HepG2 (cell line): ENCODE measurements at regions not wholly inside any gene's neighbourhood (a gene's known extent, or its start where the extent isn't known, plus 50 kb on each side); places are given as distances from the start of the nearest gene placed in this dataset.

Experiments used
- ATAC-seq: fragments of 200-7000 bp; cut with Tn5 transposase; 3 replicates; pipeline ENCODE4 v1.9.1; 2020; ENCODE audit warnings: mild to moderate bottlenecking, moderate library complexity
- BruUV-seq: library from RNA; stranded (reverse); fragments of 400-500 nt; replicated peaks from 2 replicates; lab custom pipeline; 2021; lab: Mats Ljungman, UMichigan
- CTCF ChIA-PET: fragments of 300-600 bp; formaldehyde crosslinking; extraction: SDS; loops from one replicate; lab custom pipeline; 2021; ENCODE audit warnings: low total read pairs, inconsistent platforms, low intra/inter-chr PET ratio; lab: Yijun Ruan, JAX
- POLR2A ChIA-PET: fragments of 350-600 bp; sonication (Branson Sonifier 250); formaldehyde crosslinking; loops from one replicate; lab custom pipeline; 2020; ENCODE audit warnings: antibody characterized with exemption, inconsistent platforms; lab: Yijun Ruan, JAX
- DNase-seq: peaks from one replicate; pipeline ENCODE4 v3.0.0-alpha.2; 2015; ENCODE audit warnings: low spot score
- FAIRE-seq: peaks from 3 replicates; lab custom pipeline; 2011; peaks lifted over from hg19 to GRCh38; lab: Jason Lieb, UNC
- H2AFZ ChIP-seq: one replicate; pipeline ENCODE4 v1.6.1; 2011; ENCODE audit warnings: low read length, inconsistent platforms
- H3K27ac ChIP-seq: fragments of 300-600 bp; 3 replicates; pipeline ENCODE4 v1.8.0; 2011; ENCODE audit warnings: mixed run types, mild to moderate bottlenecking, mixed read lengths, low read length, inconsistent platforms; ENCODE audit not compliant: insufficient read depth; ENCODE audit errors: extremely low read length
- H3K27me3 ChIP-seq, 2 experiments: fragments of 200-600 bp in 1 of 2; 2 replicates in 1 of 2; 3 replicates in 1 of 2; pipeline versions ENCODE4 v1.6.0 to v1.8.0; 2011; ENCODE audit warnings: low read length in 2 of 2, mild to moderate bottlenecking in 2 of 2, moderate library complexity in 2 of 2, inconsistent platforms in 1 of 2; ENCODE audit not compliant: insufficient read depth in 2 of 2, control insufficient read depth in 1 of 2
- H3K36me3 ChIP-seq, 2 experiments: fragments of 200-600 bp in 1 of 2; replicated peaks in 1 of 2; 2 replicates in 1 of 2; 3 replicates in 1 of 2; pipeline versions ENCODE4 v1.5.1 to v1.8.0; 2011; ENCODE audit warnings: low read length in 2 of 2, inconsistent platforms in 1 of 2; ENCODE audit not compliant: insufficient read depth in 2 of 2, control insufficient read depth in 1 of 2
- H3K4me1 ChIP-seq: 2 replicates; pipeline ENCODE4 v1.5.1; 2012; ENCODE audit warnings: low read length, inconsistent platforms; ENCODE audit not compliant: insufficient read depth
- H3K4me2 ChIP-seq: 2 replicates; pipeline ENCODE4 v1.6.0; 2011; ENCODE audit warnings: low read depth, low read length, inconsistent platforms
- H3K4me3 ChIP-seq, 3 experiments: fragments of 200-600 bp in 1 of 3; sonication (generic), shearing (Covaris generic) in 1 of 3; replicated peaks in 1 of 3; 2 replicates each; pipeline ENCODE4 v1.5.1; 2011 to 2016; ENCODE audit warnings: low read length in 3 of 3, inconsistent platforms in 2 of 3, low read depth in 2 of 3, mild to moderate bottlenecking in 2 of 3, control low read depth in 1 of 3, mixed read lengths in 1 of 3; ENCODE audit not compliant: insufficient read depth in 1 of 3
- H3K79me2 ChIP-seq: one replicate; pipeline ENCODE4 v1.6.1; 2011; ENCODE audit warnings: low read length, inconsistent platforms; ENCODE audit not compliant: insufficient read depth
- H3K9ac ChIP-seq: 2 replicates; pipeline ENCODE4 v1.6.0; 2011; ENCODE audit warnings: mild to moderate bottlenecking, low read depth, low read length, inconsistent platforms; ENCODE audit not compliant: insufficient read depth
- H3K9me3 ChIP-seq: 2 replicates; pipeline ENCODE4 v1.5.1; 2012; ENCODE audit warnings: mild to moderate bottlenecking, low read length
- H4K20me1 ChIP-seq: 2 replicates; pipeline ENCODE4 v1.6.0; 2011; ENCODE audit warnings: inconsistent platforms, mild to moderate bottlenecking, low read length, moderate library complexity; ENCODE audit not compliant: insufficient read depth
- DMAP1 ChIP-seq: IDR thresholded peaks from 2 replicates; pipeline ENCODE4 v1.6.1; 2016
- GATA4 ChIP-seq: sonication (generic); IDR thresholded peaks from 2 replicates; pipeline ENCODE4 v1.6.1; 2016; ENCODE audit warnings: antibody characterized with exemption, low read depth, borderline replicate concordance
- KLF11 ChIP-seq: IDR thresholded peaks from 2 replicates; pipeline ENCODE4 v1.6.1; 2016; ENCODE audit warnings: missing compliant biosample characterization
- PAF1 ChIP-seq: IDR thresholded peaks from 2 replicates; pipeline ENCODE4 v1.6.1; 2016; ENCODE audit warnings: missing genetic modification reagents, missing compliant biosample characterization
- ZNF12 ChIP-seq: sonication (generic); formaldehyde crosslinking; IDR thresholded peaks from 2 replicates; pipeline ENCODE4 v1.5.0; 2020; ENCODE audit warnings: missing genetic modification reagents
- ZNF430 ChIP-seq: sonication (generic); formaldehyde crosslinking; IDR thresholded peaks from 2 replicates; pipeline ENCODE4 v1.9.0; 2021; ENCODE audit warnings: mild to moderate bottlenecking, missing genetic modification reagents
- WGBS: methylation state at CpG from one replicate; pipeline ENCODE4 v1.1.6; 2017; ENCODE audit warnings: low lambda C conversion rate; 5-methylcytosine and 5-hydroxymethylcytosine counted together
- in situ Hi-C: cut with HindIII; loops from 2 replicates; pipeline ENCODE4 v1.10.0; 2017; ENCODE audit warnings: low pct_unique_long_range_greater_than_20kb; ENCODE audit not compliant: extremely low pct_ligation_motif_present
- intact Hi-C: fragments of 100-400 bp; cut with micrococcal nuclease; formaldehyde crosslinking; loops from one replicate; pipeline ENCODE4 v1.10.0; 2022; ENCODE audit not compliant: unreplicated experiment
- TF ChIP-seq, protein P1 (sequence below): sonication (generic); formaldehyde crosslinking; IDR thresholded peaks from 2 replicates; pipeline ENCODE4 v1.4.0; 2020; ENCODE audit warnings: missing genetic modification reagents, mild to moderate bottlenecking, borderline replicate concordance
- TF ChIP-seq, protein P2 (sequence below), 2 experiments: fragments of 450-650 bp in 1 of 2; sonication (generic) in 1 of 2; formaldehyde crosslinking; IDR thresholded peaks; 2 replicates each; pipeline versions ENCODE4 v1.5.0 to v1.8.0; 2020 to 2022; ENCODE audit warnings: mild to moderate bottlenecking in 1 of 2, missing genetic modification reagents in 1 of 2
- TF ChIP-seq, protein P3 (sequence below): sonication (generic); formaldehyde crosslinking; IDR thresholded peaks from one replicate; pipeline ENCODE4 v1.5.1; 2020; ENCODE audit warnings: mild to moderate bottlenecking, missing genetic modification reagents; ENCODE audit errors: not compliant biosample characterization

DNA sequence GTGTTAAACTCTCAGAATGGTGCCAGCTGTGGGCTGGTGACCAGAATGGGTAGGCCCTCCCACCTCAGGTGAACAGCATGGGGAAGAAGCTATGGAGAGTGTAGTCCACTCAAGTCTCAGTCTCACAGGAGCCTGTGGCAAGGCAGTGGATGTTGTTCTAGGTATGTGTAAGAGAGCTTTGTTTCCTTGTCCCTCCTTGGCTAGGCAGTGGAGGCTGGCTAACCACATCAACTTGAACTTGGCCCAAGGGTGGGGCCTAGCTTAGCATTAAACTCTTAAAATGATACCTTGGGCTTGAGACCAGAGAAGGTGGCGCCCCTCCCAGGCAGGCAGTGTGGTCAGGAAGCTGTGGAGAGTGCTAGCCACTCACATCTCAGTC, 53.2 kb upstream of the SLC4A10 start:
- Histone ChIP-seq H3K27ac (no peak overlapping the region), H3K9ac (no peak overlapping the region), H3K4me2 (no peak overlapping the region), H3K4me3 (no peak overlapping the region), H2AFZ (no peak overlapping the region), H4K20me1 (no peaks in the 10 kb centered on the region), H3K79me2 (no peaks in the 10 kb centered on the region), H3K27me3 (no peaks in the 10 kb centered on the region), H3K9me3 (no peaks in the 10 kb centered on the region), H3K36me3 (no peaks in the 10 kb centered on the region), H3K4me1 (no peaks in the 10 kb centered on the region)
- no TSS peak for BruUV-seq
- ChIA-PET CTCF (no interaction called here), POLR2A (no interaction called here)
- FAIRE-seq (no peak), ATAC-seq (no peak), DNase-seq (no peak)
- 0% methylated on average over 1 of the region's 1 CpG for WGBS
- in situ Hi-C loops (loop anchor here (25.0 kb wide), 1 partner anchor 309 kb away; no protein-coding TSS in a partner anchor), intact Hi-C loops (no loop called here)
- no peak for TF ChIP-seq ZNF12 (CRISPR knock-in tag)
- no peak for TF ChIP-seq ZNF430
- TF ChIP-seq, protein P1, sequence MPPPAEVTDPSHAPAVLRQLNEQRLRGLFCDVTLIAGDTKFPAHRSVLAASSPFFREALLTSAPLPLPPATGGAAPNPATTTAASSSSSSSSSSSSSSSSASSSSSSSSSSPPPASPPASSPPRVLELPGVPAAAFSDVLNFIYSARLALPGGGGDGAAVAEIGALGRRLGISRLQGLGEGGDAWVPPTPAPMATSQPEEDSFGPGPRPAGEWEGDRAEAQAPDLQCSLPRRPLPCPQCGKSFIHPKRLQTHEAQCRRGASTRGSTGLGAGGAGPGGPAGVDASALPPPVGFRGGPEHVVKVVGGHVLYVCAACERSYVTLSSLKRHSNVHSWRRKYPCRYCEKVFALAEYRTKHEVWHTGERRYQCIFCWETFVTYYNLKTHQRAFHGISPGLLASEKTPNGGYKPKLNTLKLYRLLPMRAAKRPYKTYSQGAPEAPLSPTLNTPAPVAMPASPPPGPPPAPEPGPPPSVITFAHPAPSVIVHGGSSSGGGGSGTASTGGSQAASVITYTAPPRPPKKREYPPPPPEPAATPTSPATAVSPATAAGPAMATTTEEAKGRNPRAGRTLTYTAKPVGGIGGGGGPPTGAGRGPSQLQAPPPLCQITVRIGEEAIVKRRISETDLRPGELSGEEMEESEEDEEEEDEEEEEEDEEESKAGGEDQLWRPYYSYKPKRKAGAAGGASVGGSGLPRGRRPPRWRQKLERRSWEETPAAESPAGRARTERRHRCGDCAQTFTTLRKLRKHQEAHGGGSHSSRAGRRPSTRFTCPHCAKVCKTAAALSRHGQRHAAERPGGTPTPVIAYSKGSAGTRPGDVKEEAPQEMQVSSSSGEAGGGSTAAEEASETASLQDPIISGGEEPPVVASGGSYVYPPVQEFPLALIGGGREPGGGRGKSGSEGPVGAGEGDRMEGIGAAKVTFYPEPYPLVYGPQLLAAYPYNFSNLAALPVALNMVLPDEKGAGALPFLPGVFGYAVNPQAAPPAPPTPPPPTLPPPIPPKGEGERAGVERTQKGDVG, result no peak
- TF ChIP-seq DMAP1 (CRISPR knock-in tag), result no peak
- TF ChIP-seq KLF11 (CRISPR knock-in tag), result no peak
- no peak for TF ChIP-seq PAF1 (CRISPR knock-in tag)
- TF ChIP-seq, protein P2, sequence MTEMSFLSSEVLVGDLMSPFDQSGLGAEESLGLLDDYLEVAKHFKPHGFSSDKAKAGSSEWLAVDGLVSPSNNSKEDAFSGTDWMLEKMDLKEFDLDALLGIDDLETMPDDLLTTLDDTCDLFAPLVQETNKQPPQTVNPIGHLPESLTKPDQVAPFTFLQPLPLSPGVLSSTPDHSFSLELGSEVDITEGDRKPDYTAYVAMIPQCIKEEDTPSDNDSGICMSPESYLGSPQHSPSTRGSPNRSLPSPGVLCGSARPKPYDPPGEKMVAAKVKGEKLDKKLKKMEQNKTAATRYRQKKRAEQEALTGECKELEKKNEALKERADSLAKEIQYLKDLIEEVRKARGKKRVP (CRISPR knock-in tag; IDR thresholded peaks at IDR 0.05), result no peak
- TF ChIP-seq, protein P3, sequence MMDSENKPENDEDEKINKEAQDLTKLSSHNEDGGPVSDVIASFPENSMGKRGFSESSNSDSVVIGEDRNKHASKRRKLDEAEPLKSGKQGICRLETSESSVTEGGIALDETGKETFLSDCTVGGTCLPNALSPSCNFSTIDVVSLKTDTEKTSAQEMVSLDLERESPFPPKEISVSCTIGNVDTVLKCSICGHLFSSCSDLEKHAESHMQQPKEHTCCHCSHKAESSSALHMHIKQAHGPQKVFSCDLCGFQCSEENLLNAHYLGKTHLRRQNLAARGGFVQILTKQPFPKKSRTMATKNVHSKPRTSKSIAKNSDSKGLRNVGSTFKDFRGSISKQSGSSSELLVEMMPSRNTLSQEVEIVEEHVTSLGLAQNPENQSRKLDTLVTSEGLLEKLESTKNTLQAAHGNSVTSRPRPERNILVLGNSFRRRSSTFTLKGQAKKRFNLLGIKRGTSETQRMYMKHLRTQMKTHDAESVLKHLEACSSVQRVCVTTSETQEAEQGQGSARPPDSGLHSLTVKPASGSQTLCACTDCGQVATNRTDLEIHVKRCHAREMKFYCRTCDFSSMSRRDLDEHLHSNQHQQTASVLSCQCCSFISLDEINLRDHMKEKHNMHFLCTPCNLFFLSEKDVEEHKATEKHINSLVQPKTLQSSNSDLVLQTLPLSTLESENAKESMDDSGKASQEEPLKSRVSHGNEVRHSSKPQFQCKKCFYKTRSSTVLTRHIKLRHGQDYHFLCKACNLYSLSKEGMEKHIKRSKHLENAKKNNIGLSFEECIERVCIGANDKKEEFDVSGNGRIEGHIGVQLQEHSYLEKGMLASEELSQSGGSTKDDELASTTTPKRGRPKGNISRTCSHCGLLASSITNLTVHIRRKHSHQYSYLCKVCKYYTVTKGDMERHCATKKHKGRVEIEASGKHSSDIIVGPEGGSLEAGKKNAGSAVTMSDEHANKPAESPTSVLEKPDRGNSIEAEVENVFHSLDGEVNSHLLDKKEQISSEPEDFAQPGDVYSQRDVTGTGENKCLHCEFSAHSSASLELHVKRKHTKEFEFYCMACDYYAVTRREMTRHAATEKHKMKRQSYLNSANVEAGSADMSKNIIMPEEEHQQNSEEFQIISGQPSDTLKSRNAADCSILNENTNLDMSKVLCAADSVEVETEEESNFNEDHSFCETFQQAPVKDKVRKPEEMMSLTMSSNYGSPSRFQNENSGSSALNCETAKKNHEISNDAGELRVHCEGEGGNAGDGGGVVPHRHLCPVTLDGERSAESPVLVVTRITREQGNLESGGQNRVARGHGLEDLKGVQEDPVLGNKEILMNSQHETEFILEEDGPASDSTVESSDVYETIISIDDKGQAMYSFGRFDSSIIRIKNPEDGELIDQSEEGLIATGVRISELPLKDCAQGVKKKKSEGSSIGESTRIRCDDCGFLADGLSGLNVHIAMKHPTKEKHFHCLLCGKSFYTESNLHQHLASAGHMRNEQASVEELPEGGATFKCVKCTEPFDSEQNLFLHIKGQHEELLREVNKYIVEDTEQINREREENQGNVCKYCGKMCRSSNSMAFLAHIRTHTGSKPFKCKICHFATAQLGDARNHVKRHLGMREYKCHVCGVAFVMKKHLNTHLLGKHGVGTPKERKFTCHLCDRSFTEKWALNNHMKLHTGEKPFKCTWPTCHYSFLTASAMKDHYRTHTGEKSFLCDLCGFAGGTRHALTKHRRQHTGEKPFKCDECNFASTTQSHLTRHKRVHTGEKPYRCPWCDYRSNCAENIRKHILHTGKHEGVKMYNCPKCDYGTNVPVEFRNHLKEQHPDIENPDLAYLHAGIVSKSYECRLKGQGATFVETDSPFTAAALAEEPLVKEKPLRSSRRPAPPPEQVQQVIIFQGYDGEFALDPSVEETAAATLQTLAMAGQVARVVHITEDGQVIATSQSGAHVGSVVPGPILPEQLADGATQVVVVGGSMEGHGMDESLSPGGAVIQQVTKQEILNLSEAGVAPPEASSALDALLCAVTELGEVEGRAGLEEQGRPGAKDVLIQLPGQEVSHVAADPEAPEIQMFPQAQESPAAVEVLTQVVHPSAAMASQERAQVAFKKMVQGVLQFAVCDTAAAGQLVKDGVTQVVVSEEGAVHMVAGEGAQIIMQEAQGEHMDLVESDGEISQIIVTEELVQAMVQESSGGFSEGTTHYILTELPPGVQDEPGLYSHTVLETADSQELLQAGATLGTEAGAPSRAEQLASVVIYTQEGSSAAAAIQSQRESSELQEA (CRISPR knock-in tag), result no peak
- TF ChIP-seq GATA4, result no peak
